GM18498 (cell line): ENCODE measurements at regions not wholly inside any gene's neighbourhood (a gene's known extent, or its start where the extent isn't known, plus 50 kb on each side); places are given as distances from the start of the nearest gene placed in this dataset.
"Not testable (repeated sequence)": the region's sequence is repeated elsewhere in the genome, so short reads cannot be mapped to it uniquely, and the experiment has no call there.

Experiments
- ATAC-seq: cut with Tn5 transposase; IDR thresholded peaks from one replicate; pipeline ENCODE4 v1.9.1; 2021; ENCODE audit warnings: mild to moderate bottlenecking, moderate library complexity; ENCODE audit not compliant: unreplicated experiment

- ATAC-seq = no peak
Measured at GRCh38 chr1:228937351-228937750, 202.1 kb downstream of the RHOU start.

GRCh38 chr1:228937851-228938536, 202.7 kb downstream of the RHOU start:
- ATAC-seq = no peak

DNA sequence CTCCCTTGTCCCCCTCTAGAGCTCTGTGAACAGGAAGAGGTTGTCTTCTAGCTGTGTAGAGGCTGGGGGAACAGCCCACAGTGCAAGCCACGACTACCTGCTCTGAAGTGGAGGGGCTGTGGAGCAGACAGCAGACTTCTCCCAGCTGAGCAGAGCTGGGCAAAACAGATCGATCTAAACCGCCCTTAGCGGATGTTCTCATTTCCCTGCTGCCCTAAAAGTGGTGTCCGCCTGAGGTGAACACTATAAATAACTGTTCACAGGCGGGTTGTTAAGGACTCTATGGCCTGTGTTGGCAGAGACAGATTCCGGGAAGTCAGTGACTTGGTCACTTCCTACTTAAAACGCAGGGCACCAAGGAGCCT, 203.2 kb downstream of the RHOU start:
- ATAC-seq = no peak

DNA sequence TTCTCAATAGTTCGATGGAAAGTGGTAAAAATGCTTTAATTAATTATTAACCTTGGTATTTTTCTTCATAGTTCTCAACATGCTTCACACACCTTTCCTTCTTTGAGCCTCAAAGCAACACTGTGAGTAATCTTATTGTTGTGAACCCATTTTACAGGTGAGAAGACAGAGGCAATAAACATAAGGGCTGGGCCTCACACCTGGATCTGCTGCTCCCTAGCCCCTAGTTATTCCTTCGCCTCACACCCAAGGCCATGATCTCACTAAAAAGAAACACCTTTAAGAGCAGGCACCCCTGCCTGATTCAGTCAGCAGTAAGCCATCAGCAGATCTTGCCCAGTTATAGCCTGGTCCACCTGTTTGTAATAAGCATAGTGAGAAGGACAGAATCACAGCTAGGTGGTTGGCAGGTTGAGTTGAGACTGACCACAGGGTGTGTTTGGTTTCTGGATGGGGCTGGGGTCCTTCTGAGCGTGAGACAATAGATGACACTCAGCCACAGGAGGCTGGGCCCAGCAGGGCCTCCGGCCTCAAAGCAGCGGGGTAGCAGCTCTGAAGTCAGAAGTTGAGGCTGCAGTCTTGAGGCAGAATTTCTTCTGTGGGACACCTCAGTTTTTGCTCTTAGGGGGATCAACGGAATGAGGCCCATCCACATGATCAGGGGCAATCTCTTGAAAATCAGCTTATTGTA, 203.9 kb downstream of the RHOU start:
- no peak for ATAC-seq

DNA sequence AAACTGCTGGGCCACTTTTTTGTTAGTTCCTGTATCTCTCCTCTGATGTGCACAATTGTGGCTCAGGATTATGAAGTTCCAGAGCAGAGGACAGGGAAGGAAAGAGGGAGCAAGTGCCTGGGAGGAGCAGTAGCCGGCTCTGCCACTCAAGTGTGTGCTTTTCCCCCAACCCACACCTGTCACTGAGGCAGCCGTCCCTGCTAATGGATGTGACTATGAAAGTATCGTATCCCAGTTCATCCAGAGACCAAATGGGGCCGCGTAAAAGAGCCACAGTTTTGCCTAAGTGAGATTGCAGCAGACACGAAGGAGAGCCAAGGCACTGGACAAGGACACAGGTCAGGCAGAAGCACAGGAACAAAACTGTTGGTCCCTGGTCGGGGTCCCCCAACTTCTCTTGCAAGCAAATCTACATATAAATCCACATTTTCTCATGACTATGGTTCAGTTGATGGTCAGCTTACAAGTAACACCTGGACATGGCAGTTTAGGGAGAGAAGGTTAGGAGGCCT, 204.7 kb downstream of the RHOU start:
- ATAC-seq = no peak

- no peak for ATAC-seq
Measured at GRCh38 chr1:228940526-228940925, 205.2 kb downstream of the RHOU start.

- ATAC-seq = no peak
Measured at GRCh38 chr1:228940926-228941325, 205.6 kb downstream of the RHOU start.

- ATAC-seq = no peak
Measured at GRCh38 chr1:228941666-228942065, 206.4 kb downstream of the RHOU start.

GRCh38 chr1:228943436-228943835, 208.2 kb downstream of the RHOU start:
- no peak for ATAC-seq

DNA sequence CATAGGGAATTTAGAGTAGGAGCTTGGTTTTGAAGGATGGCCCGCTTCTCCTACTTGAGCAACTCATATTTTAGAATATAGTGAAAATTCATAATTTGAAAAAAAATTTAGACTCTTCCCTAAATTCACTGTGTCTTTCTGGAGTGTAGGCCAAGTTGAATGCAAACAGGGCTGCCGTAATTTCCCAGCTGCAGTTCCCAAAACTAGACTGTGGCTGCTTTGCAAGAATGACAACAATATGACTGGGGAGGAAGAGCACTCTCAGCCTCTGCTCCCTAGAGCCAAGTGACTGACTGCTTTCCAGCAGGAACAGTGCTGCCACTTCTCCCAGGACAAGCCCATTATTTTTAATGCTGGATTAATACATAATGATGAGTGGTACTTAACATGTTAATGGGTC, 209.0 kb downstream of the RHOU start:
- no peak for ATAC-seq

DNA sequence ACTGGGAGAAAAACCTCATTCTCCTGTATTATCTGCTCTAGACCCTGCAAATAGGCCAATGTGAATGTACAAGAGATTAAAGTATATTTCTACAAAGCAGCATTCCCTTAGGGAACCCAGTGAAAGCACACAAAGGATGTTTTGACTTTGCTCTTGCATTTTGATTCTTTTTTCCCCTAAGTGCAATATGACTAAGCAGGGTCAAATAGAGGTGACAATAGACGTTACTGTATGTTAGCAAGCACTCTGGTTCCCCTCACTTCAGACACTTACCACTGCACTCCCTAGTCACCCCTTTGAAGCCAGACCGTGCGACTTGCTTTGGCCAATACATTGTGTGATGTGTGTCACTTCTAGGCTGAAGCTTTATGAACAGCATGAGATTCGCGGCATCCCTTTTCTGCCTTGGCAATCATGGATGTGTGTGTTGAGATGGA, 209.7 kb downstream of the RHOU start:
- no peak for ATAC-seq

- no peak for ATAC-seq
Measured at GRCh38 chr1:228945885-228946284, 210.6 kb downstream of the RHOU start.

GRCh38 chr1:228949617-228950016, 214.3 kb downstream of the RHOU start:
- not testable (repeated sequence) for ATAC-seq

DNA sequence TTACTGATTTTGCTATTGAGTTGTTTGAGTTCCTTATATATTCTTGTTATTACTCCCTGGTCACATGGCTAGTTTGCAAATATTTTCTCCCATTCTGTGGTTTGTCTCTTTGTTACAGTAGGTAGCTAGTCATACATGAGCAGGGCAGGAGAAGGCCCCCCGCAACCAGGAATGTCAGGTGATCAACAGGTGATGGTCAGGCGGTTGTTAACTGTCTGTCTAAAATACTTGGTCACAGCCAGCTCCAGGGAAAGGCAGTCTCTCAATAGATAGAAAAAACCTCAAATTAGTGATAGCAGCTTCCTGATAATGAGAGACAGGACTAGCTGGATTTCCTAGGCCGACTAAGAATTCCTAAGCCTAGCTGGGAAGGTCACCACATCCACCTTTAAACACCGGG, 217.9 kb downstream of the RHOU start:
- no peak for ATAC-seq

- not testable (repeated sequence) for ATAC-seq
Measured at GRCh38 chr1:228953808-228954207, 218.5 kb downstream of the RHOU start.

DNA sequence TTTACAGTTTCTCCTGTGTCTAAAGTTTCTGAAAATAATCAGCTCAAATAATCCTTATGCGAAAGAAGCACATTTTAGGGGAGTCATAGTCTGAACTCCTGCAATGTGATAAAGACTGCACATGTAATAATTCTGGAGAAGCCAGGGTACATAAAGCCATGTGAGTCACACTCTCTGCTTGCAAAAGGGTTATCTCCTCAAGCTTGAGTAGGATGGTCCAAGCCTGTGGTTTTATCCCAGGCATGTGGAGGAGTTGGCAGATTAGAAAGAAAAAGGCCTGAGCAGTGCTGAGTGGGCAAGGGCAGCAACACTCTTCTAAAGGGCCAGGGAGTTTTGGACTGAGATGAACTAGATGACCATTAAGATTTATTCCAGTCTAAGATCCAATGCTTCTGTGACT, 220.4 kb downstream of the RHOU start:
- no peak for ATAC-seq

GRCh38 chr1:228956864-228957263, 221.6 kb downstream of the RHOU start:
- no peak for ATAC-seq

GRCh38 chr1:228957535-228957934, 222.3 kb downstream of the RHOU start:
- ATAC-seq = no peak

DNA sequence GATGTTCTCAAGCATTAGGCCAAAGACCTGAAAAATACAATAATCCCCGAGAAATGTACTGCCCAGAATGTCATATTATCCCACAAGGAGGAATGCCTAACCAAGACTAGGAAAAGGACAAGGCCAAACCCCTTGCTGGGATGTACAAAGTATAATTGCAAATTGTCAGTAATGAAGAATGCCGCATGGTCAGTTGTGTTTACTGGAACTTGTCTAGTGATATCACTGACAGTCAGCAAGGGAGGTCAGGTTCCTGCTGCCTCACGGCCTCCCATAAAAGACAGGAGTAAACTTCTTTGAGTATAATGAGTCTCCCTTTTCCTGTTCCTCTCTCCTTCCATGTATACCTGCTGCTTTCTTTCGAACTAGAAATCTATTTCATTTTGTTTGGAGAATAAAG, 222.8 kb downstream of the RHOU start:
- no peak for ATAC-seq

GRCh38 chr1:228958741-228959140, 223.5 kb downstream of the RHOU start:
- no peak for ATAC-seq

- ATAC-seq = no peak
Measured at GRCh38 chr1:228960705-228961104, 225.4 kb downstream of the RHOU start.

DNA sequence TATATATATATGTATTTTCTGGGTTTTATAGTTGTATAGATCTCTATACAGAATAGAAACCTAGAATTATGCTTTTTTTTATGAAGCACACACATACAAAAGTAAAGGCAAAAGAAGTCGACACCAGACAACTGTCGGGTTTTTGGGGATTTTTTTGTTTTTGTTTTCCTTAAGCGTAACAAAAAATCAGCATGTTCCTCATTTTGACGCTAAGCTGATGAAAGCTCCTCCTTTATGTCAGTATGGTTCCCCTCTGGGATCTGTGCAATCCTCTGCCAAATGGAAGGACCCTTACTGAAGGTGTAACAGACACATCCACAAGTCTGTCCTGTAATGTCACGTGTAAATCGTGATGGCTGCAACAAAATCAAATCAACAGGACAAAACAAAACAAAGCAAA, 226.2 kb downstream of the RHOU start:
- no peak for ATAC-seq

DNA sequence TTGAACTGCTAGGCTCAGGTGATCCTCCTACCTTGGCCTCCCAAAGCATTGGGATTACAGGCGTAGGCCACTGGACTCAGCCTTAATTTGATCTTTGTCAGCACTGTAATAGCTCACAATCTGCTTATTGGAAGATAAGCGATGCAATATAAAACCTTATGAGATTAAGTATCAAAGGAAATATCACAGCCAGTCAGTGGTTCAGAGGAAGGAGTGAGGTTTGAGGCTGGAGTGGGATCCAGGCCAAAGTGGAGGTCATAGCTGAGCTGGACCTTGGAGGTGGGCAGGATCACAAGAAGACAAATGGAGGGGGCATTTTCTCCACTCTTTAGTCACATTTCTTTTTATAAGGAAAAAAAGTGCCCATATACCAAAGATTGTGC, 228.5 kb downstream of the RHOU start:
- no peak for ATAC-seq
